Natural killer cell (primary cell): ENCODE measurements at regions not wholly inside any gene's neighbourhood (a gene's known extent, or its start where the extent isn't known, plus 50 kb on each side); places are given as distances from the start of the nearest gene placed in this dataset.

Experiments
- ATAC-seq, 3 donors: fragments of 150-1000 bp in 2 of 3; fragments of 200-7000 bp in 1 of 3; cut with Tn5 transposase; 1 replicate in 1 of 3; 2 replicates in 2 of 3; pipeline ENCODE4 v1.10.0; 2021; ENCODE audit warnings: mild to moderate bottlenecking in 2 of 3, moderate library complexity in 2 of 3
- DNase-seq, 2 donors: peaks; one replicate each; pipeline versions ENCODE4 v3.0.0 to v3.0.0-alpha.2; 2013 to 2021; ENCODE audit warnings: mixed read lengths in 1 of 2
- H3K27ac ChIP-seq: one replicate; pipeline ENCODE4 v1.5.1; 2013; ENCODE audit warnings: mild to moderate bottlenecking, low read length
- H3K27me3 ChIP-seq: one replicate; pipeline ENCODE4 v1.6.1; 2013; ENCODE audit warnings: low read length; ENCODE audit not compliant: control insufficient read depth, insufficient read depth
- H3K36me3 ChIP-seq: one replicate; pipeline ENCODE4 v1.6.1; 2013; ENCODE audit warnings: low read length; ENCODE audit not compliant: control insufficient read depth, insufficient read depth
- H3K4me1 ChIP-seq: one replicate; pipeline ENCODE4 v1.6.1; 2013; ENCODE audit warnings: low read length; ENCODE audit not compliant: control insufficient read depth, insufficient read depth
- H3K4me3 ChIP-seq: one replicate; pipeline ENCODE4 v1.5.1; 2013; ENCODE audit warnings: low read length
- H3K9me3 ChIP-seq: one replicate; pipeline ENCODE4 v1.6.1; 2013; ENCODE audit warnings: low read length; ENCODE audit not compliant: control insufficient read depth, insufficient read depth
- H3K27ac Mint-ChIP-seq, 2 donors: one replicate each; pipeline ENCODE4 v1.8.0; 2022; ENCODE audit warnings: mild to moderate bottlenecking in 2 of 2, mixed read lengths in 2 of 2, moderate library complexity in 1 of 2
- H3K27me3 Mint-ChIP-seq, 2 donors: one replicate each; pipeline ENCODE4 v1.8.0; 2022; ENCODE audit warnings: low read depth in 2 of 2, mixed read lengths in 2 of 2
- H3K36me3 Mint-ChIP-seq: one replicate; pipeline ENCODE4 v1.8.0; 2022; ENCODE audit warnings: mixed read lengths
- H3K4me1 Mint-ChIP-seq, 2 donors: one replicate each; pipeline ENCODE4 v1.8.0; 2022; ENCODE audit warnings: mixed read lengths in 2 of 2
- H3K4me3 Mint-ChIP-seq: one replicate; pipeline ENCODE4 v1.8.0; 2022; ENCODE audit warnings: mild to moderate bottlenecking, moderate library complexity, mixed read lengths
- H3K9me3 Mint-ChIP-seq, 2 donors: one replicate each; pipeline ENCODE4 v1.8.0; 2022; ENCODE audit warnings: mixed read lengths in 2 of 2
- WGBS: methylation state at CpG from one replicate; pipeline ENCODE4 v1.1.7; 2013; ENCODE audit warnings: missing lambda C conversion rate; ENCODE audit not compliant: insufficient coverage; 5-methylcytosine and 5-hydroxymethylcytosine counted together
- intact Hi-C: fragments of 100-400 bp; cut with micrococcal nuclease; formaldehyde crosslinking; loops from one replicate; pipeline ENCODE4 v1.14.2; 2022
- TF ChIP-seq, protein P1 (sequence below): fragments of 200-600 bp; IDR thresholded peaks from one replicate; pipeline ENCODE4 v1.8.0; 2022; ENCODE audit warnings: antibody characterized with exemption

DNA sequence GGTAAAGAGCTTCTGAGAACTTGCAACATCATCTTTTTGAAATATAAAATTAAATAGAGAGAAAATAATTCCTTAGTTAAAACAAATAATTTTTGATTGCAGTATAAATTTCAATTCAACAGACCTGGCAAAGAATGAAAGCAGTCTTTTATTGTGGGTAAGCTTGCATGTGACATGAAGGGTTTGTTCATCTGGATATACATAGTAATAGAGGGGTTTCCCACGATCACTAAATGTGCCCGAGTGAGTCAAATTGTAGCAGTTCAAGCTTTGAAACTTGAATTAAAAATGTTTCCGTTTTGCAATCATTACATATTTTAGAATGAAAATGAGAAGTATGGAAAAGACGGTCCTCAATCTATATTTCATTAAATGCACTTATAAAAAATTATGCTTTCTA lies 658.4 kb upstream of the MBL2 start:
- H3K36me3 ChIP-seq = no peaks in the 10 kb centered on the region

DNA sequence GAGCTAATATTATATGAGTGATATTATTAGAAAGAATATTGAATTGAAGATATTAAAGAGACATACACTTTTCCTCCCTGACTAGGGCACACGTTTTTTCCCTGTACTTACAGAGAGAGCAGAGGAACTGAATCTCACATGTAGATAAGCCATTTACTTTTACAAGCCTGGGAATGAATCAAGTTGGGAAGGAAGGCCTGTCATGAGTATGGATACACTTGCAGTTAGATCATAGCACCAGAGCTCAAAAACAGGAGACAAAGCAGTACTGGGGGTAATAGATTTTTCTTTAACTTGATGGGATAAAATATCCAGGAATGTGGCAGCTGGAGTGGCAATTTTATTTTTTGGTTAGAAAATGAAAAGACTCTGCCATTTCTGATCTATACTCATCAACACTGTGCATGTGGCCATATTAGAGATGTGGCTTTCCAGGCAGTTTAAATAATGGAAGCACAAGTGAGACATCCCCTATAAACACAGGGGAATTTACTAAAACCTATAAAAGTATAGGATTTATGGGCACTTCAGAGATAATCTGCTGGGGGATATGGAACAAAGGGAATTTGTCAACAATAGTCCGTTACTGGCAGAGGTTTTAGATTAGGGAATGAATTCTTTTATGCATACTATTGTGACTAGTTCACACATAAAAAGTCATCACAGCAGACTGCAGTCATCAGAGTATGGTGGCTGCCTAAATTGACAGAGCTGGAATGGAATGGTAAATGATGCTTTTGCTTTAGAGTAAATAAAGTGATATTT lies 657.7 kb upstream of the MBL2 start:
- H3K4me1 ChIP-seq = no peaks in the 10 kb centered on the region
- DNase-seq (no peak), ATAC-seq (no peak)
- intact Hi-C loops = no loop called here
- Mint-ChIP-seq H3K4me1 (no peaks in the 10 kb centered on the region), H3K27me3 (no peaks in the 10 kb centered on the region), H3K27ac (no peak overlapping the region), H3K36me3 (no peaks in the 10 kb centered on the region), H3K9me3 (peaks cover 8 to 19% of the 10 kb centered on the region in 2 donors), H3K4me3 (no peak overlapping the region)
- TF ChIP-seq, protein P1, sequence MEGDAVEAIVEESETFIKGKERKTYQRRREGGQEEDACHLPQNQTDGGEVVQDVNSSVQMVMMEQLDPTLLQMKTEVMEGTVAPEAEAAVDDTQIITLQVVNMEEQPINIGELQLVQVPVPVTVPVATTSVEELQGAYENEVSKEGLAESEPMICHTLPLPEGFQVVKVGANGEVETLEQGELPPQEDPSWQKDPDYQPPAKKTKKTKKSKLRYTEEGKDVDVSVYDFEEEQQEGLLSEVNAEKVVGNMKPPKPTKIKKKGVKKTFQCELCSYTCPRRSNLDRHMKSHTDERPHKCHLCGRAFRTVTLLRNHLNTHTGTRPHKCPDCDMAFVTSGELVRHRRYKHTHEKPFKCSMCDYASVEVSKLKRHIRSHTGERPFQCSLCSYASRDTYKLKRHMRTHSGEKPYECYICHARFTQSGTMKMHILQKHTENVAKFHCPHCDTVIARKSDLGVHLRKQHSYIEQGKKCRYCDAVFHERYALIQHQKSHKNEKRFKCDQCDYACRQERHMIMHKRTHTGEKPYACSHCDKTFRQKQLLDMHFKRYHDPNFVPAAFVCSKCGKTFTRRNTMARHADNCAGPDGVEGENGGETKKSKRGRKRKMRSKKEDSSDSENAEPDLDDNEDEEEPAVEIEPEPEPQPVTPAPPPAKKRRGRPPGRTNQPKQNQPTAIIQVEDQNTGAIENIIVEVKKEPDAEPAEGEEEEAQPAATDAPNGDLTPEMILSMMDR = no peak
- H3K9me3 ChIP-seq = no peaks in the 10 kb centered on the region
- no peaks in the 10 kb centered on the region for H3K36me3 ChIP-seq
- no peak overlapping the region for H3K27ac ChIP-seq
- H3K4me3 ChIP-seq = no peak overlapping the region
- 80% methylated on average over 1 of the region's 2 CpGs for WGBS
- no peaks in the 10 kb centered on the region for H3K27me3 ChIP-seq

More for the DNA sequence above, 658.4 kb upstream of the MBL2 start:
- no peak overlapping the region for H3K4me3 ChIP-seq
- intact Hi-C loops = no loop called here
- H3K36me3 Mint-ChIP-seq = no peaks in the 10 kb centered on the region
- WGBS = 79% methylated on average over 2 of the region's 4 CpGs
- DNase-seq (no peak), ATAC-seq (no peak)
- H3K27me3 ChIP-seq = no peaks in the 10 kb centered on the region
- H3K9me3 ChIP-seq = no peaks in the 10 kb centered on the region
- peaks cover 8 to 19% of the 10 kb centered on the region in 2 donors for H3K9me3 Mint-ChIP-seq
- no peak overlapping the region for H3K27ac ChIP-seq
- H3K27ac Mint-ChIP-seq = no peak overlapping the region
- no peaks in the 10 kb centered on the region for H3K4me1 Mint-ChIP-seq
- H3K4me1 ChIP-seq = no peaks in the 10 kb centered on the region
- no peak overlapping the region for H3K4me3 Mint-ChIP-seq
- TF ChIP-seq, protein P1 = no peak
- H3K27me3 Mint-ChIP-seq = no peaks in the 10 kb centered on the region

GRCh38 chr10:53422223-53422888 lies 649.8 kb upstream of the MBL2 start:
- ATAC-seq = no peak
- intact Hi-C loops = no loop called here
- WGBS = 90% methylated on average over 5 of the region's 5 CpGs

More at GRCh38 chr10:53422223-53422888, 649.8 kb upstream of the MBL2 start:
- Histone ChIP-seq H3K4me3 (no peak overlapping the region), H3K36me3 (no peaks in the 10 kb centered on the region), H3K9me3 (peaks cover 11% of the 10 kb centered on the region), H3K27ac (no peak overlapping the region), H3K4me1 (no peaks in the 10 kb centered on the region), H3K27me3 (no peaks in the 10 kb centered on the region)
- DNase-seq = no peak
- Mint-ChIP-seq H3K4me1 (no peaks in the 10 kb centered on the region), H3K9me3 (peaks cover 10 to 17% of the 10 kb centered on the region in 2 donors), H3K27ac (no peak overlapping the region), H3K36me3 (peaks cover under 1% of the 10 kb centered on the region), H3K27me3 (no peaks in the 10 kb centered on the region), H3K4me3 (no peak overlapping the region)
- TF ChIP-seq, protein P1 = no peak
